Right lung (tissue), 2 donors: ENCODE measurements at regions not wholly inside any gene's neighbourhood (a gene's known extent, or its start where the extent isn't known, plus 50 kb on each side); places are given as distances from the start of the nearest gene placed in this dataset.
A peak's percentile ranks its signal among the peaks of the same experiment; 100 is the strongest.
"Not testable (repeated sequence)": the region's sequence is repeated elsewhere in the genome, so short reads cannot be mapped to it uniquely, and the experiment has no call there.

Experiments
- DNase-seq, 2 donors: peaks; one replicate each; pipeline ENCODE4 v3.0.0-alpha.2; 2013

DNA sequence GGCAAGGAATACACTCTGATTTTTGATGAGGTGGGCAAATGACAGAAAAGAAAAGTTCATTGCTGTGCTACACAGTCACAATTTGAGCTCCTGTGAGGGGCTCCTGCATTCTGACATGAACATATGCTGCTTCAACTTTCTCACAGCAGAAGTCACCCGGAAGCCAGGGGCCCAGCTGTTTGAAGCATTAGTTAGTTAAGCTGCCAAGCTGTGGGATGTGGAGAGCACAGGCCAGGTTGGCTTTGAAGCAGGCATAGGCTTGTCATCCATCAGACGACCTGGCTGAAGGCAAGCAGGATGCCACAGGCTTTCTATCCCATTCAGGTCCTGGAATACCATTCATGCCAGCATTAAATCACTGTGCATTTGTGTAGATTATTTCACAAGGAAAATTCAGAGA, 63.1 kb downstream of the MTNR1B start:
- peak; percentile 14 to 18 for DNase-seq

DNA sequence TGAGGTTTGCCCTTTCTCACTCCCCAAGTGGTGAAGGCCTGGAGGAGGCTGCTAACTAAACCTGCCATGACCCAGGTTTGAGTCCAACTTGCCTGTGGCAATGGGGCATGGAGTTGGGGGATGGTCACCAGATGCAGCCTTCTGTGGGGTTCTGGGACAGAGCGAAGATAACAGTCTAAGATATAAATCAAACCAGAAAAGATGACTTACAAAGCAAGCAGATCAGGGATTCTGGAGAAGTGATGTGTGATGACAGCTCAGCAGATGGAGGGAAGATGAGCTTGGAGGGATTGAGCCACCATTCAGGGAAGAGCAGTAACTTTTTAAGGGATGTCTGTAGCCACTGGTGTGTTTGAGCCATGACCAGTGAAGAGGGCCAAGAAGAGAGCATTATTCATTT, 63.6 kb downstream of the MTNR1B start:
- DNase-seq: no peak

DNA sequence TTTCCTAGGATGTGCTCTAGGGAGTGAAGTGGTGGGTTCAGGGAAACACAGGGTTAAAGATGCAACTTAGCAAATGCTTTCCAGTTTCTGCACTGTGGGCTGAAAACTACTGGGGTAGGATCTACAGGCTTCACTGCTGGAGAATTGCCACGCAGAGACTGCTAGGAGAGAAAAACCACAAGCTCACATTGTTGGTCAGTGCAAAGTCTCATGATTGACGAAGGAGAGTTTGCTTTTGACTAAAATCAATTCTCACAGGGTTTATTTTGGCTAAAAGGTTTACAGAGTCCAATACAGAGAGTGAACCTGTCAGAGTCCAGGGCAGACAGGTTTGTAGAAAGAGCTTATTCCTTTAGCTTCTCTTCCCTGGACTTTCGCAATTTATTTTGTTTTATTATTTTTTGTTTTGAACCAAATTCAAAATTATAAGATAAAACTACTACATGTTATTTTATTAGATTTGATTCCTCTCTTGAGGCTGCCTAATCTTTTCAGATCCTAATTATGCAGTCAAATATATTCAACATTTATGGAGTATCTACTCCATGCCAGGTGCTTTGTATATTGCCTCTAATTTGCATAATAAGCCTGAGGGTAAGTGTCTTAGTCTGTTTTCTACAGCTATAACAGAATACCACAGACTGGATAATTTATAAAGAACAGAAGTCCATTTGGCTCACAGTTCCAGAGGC, 64.7 kb downstream of the MTNR1B start:
- DNase-seq: no peak

DNA sequence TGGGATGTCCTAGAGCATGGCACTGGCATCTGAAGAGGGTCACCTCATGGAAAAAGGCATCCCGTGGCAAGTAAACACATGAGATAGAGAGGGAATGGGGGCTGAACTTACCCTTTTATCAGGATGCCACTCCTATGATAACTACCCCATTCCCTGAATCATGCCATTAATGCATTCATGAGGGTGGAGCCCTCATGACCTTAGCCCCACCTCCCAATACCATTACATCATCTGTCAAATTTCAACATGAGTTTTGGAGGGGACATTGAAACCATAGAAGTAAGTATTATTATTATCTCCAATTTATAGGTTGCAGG, 65.2 kb downstream of the MTNR1B start:
- no peak for DNase-seq

DNA sequence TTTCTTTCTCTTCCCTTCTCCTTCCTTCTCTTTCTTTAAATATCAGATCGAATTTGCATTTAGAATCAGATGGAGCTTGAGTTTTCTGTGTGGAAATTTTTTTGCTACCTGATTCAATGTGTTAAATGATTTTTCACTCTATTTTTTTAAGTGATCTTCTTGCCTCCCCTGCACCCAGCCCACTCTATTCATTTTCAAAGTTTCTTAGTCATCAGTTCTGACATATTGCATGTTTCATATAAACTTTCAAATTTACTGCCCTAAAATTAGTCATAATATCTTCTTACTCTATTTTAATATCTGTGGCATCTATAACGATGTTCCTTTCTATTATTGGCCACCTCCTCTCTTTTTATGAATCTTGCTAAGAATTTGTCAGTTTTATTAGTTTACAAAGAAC, 69.1 kb downstream of the MTNR1B start:
- DNase-seq: no peak

DNA sequence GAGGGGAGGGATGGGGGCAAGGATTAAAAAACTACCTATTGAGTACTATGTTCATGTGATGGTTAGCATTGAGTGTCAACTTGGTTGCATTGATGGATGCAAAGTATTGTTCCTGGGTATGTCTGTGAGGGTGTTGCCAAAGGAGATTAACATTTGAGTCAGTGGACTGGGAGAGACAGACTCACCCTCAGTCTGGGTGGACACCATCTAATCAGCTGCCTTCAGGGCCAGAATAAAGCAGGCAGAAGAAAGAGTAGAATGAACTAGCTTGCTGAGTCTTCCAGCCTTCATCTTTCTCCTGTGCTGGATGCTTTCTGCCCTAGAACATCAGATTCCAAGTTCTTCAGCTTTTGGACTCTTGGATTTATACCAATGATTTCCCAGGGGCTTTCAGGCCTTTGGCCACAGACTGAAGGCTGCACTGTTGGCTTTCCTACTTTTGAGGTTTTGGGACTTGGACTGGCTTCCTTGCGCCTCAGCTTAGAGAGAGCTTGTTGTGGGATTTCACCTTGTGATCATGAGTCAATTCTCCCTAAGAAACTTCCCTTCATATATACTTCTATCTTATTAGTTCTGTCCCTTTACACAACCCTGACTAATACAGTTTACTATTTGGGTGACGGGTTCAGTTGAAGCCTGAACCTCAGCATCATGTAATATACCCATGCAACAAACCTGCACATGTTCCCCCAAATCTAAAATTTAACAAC, 70.2 kb downstream of the MTNR1B start:
- DNase-seq: no peak

DNA sequence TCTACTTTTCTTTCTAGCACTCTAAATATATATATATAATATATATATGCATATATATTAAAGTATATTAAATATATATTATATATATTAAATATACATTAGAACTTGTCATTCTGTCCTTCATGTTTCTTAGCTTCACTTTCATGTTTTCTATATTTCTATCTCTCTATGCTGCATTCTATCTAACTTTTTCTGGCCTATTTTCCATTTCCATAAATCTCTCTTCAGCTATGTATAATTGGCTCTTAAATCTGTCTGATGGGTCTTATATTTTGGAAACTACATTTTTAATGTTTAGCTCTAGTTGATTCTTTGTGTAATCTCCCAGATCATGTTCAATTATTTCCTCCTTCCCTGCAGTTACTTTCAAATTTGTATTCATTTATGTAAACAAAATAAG, 72.2 kb downstream of the MTNR1B start:
- no peak for DNase-seq

DNA sequence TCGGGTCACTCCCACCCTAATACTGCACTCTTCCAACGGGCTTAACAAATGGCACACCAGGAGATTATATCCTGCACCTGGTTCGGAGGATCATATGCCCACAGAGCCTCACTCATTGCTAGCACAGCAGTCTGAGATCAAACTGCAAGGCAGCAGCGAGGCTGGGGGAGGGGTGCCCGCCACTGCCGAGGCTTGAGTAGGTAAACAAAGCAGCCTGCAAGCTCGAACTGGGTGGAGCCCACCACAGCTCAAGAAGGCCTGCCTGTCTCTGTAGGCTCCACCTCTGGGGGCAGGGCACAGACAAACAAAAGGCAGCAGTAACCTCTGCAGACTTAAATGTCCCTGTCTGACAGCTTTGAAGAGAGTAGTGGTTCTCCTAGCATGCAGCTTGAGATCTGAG, 73.7 kb downstream of the MTNR1B start:
- not testable (repeated sequence) for DNase-seq

DNA sequence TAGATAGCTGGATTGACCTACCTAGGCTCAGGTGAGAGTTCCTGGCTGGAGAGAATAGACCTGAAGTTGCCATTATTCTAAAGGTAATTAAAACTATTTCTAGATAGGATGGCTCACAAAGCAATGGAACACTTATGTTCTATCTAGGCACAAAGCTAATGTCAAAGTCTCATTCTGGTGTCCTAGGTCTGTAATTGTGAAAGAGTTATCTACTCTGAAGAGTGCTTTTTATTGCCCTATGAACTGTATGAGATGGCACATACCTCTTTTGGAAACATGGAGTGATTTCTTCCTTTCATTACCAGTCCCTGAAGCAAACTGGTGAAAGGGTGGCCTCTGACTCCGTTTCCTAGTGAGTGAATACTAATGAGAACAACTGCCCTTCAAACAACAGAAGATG, 80.3 kb downstream of the MTNR1B start:
- no peak for DNase-seq

DNA sequence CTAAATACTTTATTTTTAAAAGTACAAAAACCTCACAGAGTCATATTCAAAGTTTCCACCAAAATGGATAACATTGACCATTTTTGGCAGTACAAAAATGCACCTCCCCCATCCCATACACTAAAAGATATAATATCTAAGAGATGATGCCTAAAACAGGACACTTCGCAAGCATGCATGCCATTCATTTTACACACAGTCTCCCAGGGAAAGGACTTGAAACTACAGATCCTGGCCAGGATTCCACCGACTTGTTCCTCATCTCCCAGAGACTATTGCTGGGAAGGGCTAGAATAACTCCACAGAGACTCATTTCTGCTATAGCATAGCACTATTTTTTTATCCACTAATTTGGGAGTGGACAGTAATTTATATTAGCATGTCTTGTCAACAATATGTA, 81.7 kb downstream of the MTNR1B start:
- DNase-seq: no peak

DNA sequence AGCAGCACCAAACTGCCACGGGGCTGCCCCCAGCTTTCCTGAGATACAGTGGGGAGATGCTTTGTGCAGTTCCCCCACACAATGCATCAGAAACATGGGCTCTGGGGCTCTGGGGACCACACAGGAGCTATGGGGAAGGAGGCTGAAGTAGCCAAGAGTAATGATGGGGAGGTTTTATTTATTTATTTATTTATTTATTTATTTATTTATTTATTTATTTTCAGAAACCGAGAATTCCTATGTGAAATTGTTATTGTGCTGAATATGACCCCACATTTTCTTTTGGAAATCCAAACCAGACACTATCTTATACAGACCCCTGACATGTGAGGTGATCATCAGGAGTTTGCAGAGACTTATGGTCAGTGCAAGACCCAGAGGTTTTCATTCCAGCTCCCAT, 84.4 kb downstream of the MTNR1B start:
- no peak for DNase-seq

DNA sequence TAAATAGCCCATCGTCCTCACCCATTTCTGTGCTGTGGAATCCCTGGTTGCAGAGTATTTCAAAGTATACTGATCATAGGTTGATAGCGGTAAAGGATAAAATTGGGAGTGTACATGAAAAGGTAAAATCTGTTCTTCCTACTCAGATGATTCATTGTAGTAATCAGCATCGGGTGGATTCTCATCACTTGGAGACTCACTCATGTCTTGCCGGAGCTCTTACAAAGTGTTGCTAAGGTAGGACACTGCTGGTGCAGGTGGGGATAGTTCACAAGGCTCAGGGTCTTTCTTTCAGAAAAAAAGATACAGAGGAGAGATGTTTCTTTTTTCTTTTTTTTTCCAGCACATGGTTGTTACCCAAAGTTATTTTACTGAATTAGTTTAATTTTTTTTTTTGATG, 84.8 kb downstream of the MTNR1B start:
- no peak for DNase-seq

DNA sequence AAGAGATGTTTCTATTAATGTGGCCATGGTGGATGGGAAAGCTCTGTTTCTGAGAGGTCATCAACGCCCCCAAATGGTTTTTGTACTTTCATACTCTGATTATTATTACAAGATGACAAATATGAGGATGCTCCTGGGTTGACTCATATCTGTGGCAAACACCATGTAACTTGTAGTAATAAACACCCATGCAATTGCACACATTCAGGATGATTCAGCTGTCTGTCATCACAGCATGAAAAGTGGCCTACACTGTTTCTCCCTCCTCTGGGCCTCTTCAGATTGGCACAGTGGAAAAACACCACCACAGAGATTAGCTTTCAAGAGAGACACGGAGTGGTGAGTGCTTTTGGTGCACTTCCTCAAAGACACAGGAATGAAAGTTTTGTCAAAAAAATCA, 85.4 kb downstream of the MTNR1B start:
- no peak for DNase-seq

DNA sequence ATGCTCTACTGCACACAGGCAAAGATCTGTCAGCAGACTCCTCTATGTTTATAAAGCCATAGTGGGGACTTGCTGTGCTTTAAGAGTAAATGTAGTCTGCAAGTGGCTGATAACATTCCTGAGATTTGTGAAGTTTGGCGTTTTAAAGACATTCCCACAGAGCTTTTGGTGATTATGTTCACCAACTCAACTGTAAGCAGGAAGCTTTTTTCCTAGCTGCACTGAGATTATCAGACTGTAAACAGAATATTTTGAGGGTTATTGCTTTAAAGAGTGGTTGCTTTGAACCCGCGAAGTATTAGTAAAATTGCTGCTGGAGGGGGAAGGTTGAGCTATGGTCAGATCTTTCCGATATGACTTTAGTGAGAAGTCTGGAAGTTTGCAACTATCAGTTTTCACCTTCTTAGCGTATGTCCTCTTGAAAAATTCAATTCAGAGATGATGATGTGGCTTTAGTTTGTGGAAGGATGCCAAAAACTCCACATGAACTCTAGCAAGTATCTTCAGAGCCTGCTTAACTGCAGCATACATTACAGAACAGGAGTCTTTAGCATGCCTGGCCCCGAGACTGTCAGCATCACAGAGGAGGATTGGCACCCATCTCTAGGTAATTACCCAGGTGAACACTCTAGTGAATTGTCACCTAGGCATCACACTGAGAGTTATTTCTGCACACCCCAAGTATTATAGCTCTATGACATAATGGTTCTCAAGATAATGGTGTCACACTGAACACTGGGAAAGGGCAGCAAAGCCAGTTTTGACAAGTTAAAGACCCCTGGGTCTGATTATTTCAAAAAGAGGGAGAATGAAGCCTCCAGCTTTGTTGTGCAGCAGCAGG, 89.9 kb downstream of the MTNR1B start:
- peak; percentile 40 to 54 for DNase-seq

DNA sequence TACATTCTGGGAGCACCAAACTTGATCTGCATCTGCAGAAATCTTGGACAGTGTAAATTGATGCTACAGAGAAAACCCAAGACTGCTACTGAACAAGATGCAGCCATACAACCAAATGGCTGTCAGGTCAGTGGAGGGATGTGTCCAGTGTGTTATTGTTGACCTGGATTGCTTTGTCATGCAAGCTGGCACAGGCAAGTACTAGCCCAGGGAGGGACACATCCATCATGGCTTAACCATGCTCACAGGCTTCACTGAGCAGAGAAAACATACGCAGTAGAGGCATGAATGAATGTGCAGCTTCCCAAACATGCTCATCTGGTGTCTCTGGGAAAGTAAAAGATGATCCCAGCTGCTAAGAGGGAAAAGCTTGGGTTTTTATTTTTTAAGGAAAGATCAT, 93.6 kb downstream of the MTNR1B start:
- no peak for DNase-seq

DNA sequence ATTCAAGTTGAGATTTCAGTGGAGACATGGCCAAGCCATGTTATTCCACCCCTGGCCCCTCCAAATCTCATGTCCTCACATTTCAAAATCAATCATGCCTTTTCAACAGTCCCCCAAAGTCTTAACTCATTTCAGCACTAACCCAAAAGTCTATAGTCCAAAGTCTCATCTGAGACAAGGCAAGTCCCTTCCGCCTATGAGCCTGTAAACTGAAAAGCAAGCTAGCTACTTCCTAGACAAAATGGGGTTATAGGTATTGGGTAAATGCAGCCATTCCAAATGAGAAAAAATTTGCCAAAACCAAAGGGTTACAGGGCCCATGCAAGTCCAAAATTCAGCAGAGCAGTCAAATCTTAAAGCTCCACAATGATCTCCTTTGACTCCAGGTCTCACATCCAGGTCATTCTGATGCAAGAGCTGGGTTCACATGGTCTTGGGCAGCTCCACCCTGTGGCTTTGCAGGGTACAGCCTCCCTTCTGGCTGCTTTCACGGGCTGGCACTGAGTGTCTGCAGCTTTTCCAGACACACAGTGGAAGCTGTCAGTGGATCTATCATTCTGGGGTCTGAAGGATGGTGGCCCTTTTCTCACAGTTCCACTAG, 95.7 kb downstream of the MTNR1B start:
- DNase-seq: not testable (repeated sequence)

DNA sequence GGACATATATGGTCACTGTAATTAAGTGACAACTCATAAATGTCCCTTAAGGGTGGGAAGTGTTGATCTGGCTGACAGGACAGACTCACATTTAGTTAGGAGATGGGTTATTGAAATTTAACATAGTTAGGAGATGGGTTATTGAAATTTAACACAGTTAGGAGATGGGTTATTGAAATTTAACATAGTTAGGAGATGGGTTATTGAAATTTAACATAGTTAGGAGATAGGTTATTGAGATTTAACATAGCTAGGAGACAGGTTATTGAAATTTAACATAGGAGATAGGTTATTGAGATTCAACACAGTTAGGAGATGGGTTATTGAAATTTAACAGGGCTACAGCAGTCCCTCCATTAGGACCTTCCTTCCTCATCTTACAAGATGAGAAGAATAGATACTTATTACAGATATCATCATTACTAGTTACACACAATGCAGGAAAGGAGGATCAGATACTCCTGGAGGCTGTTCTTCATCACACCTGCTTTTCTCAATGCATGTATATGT, 98.5 kb downstream of the MTNR1B start:
- DNase-seq: no peak

DNA sequence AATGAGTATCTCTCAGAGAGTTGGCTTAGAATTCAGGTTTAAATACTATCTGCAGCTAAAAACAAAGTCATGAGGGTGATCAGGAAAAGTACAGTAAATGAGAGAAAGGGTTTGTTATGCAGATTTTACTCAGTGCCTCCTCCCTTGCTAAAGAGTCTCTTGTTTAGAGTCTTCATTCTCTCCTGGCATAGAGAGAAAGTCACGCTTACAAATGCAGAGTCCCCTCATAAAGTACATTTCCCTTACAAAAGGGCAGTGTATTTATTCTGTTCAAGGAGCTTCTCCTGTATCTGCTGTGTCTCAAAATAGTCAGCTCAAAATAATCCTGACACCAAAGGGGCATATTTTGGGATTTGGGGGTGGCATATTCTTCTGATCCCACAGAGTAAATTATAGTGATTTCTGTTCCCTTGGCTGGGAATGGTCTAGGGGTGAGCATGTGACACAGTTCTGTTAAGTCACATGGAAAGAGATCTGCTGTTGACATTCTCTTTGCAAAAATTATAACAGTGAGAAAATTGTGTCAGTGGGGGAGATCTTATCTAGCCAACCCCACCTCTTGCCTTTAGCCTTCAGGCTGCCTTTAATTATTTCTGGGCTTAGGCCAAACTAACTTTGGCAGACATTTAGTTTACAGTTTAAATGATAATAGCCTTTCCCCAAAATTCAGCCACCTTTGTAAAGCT, 102.9 kb downstream of the MTNR1B start:
- no peak for DNase-seq

DNA sequence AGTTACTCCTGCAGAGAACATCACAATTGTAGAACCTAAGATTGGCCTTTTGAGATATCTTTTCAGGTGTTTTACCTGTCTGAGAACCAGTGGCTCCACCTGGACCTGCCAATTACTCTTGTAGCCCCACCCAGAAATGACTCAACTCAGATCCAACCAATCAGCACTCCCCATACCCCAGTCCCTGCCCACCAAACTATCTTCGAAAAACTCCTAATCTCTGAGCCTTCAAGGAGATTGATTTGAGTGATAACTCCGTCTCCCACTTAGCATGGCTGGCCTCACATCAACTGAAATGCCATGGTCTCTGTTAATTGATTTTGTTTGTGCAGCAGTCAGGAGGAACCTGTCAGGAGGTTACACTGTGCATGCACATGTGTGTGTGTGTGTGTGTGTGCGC, 103.6 kb downstream of the MTNR1B start:
- no peak for DNase-seq

DNA sequence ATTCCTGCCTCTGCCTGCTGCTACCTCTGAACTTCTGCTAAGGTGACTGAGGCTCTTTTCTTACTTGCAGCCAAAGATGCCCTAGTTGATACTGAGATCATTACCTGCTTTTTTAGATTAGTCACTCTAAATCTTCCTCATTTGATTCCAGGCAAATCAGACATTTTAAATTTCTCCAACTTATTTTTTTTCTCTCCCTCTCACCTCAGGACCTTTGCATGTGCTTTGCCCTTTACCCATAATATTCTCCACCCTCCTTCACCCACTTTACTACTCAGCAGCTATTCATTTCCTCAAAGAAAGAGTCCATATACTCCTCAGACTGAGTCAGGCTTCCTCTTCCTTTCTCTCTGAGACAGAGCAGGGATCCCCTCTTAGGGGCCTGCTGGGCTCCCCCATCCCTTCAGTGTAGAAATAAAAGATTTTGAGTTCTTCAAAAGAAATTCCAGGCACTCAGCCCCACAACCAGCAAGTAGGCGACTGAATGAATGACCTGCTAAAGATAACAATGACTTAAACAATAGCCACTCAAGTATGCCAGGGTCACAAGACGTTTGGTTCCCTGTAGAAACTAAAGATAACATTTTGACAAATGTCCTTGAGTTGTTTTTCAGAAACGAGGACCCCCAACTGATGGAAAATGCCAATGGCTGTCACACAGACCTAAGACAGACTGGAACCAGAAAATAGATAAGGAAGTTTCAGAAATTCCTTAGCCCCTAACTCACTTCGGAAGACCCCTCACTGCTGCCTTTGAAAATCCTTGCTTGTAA, 104.2 kb downstream of the MTNR1B start:
- DNase-seq: no peak

DNA sequence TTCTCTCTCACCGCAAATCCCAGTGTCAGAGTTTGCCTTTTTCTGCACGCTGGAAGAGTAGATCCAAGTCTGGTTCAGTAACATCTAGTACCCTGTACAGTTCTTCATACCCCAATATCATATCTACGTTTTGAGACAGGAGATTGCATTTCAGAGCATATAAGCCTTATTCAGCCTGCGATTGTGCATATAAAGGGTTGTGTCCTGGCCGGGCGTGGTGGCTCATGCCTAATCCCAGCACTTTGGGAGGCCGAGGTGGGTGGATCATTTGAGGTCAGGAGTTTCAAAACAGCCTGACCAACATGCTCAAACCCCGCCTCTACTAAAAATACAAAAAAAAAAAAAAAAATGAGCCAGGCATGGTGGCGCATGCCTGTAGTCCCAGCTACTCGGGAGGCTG, 104.9 kb downstream of the MTNR1B start:
- no peak for DNase-seq
